SK-N-MC (cell line): ENCODE measurements at regions not wholly inside any gene's neighbourhood (a gene's known extent, or its start where the extent isn't known, plus 50 kb on each side); places are given as distances from the start of the nearest gene placed in this dataset.

Experiments
- EZH2 ChIP-seq: fragments of 200-600 bp; sonication (generic); IDR thresholded peaks from one replicate; pipeline ENCODE4 v1.6.1; 2017; ENCODE audit warnings: antibody characterized with exemption
- FOXP2 ChIP-seq: optimal IDR thresholded peaks from 2 replicates; pipeline ENCODE3; 2011; ENCODE audit warnings: mild to moderate bottlenecking, moderate library complexity; ENCODE audit not compliant: insufficient read depth; ENCODE audit errors: extremely low read length, control extremely low read depth
- POLR2AphosphoS5 ChIP-seq: IDR thresholded peaks from 2 replicates; pipeline ENCODE4 v1.6.1; 2012; ENCODE audit warnings: mild to moderate bottlenecking, low read depth, low read length, borderline replicate concordance

DNA sequence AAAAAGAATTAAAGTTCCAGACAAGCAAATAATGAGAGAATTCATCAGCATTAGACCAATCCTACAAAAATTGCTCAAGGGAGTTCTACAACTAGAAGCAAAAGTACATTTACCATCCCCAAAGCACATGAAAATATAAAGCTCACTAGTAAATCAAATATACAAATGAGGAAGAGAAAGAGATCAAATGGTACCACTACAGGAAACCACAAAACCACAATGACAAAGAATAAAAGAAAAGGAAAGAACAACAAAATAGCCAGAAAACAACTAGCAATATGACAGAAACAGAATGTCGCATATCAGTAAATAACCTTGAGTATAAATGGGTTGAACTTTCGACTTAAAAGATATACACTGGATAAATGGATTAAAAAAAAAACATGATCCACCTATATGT, 739.0 kb downstream of the DTWD2 start:
- no peak for TF ChIP-seq EZH2
- no peak for TF ChIP-seq POLR2AphosphoS5
- TF ChIP-seq FOXP2, result no peak
